Activated naive CD4-positive, alpha-beta T cell treated with anti-CD3 and anti-CD28 coated beads, Interleukin-2, amount 50 U/mL, for 72 hours (primary cell): ENCODE measurements at regions not wholly inside any gene's neighbourhood (a gene's known extent, or its start where the extent isn't known, plus 50 kb on each side); places are given as distances from the start of the nearest gene placed in this dataset.

Experiments
- ATAC-seq, 2 donors: fragments of 150-1000 bp; cut with Tn5 transposase; 2 replicates each; pipeline ENCODE4 v1.10.0; 2021; ENCODE audit warnings: mild to moderate bottlenecking in 2 of 2, moderate library complexity in 2 of 2
- DNase-seq, 2 donors: peaks; one replicate each; pipeline ENCODE4 v3.0.0; 2021 to 2022; ENCODE audit warnings: low spot score in 2 of 2
- H3K27ac Mint-ChIP-seq, 2 donors: one replicate each; pipeline ENCODE4 v1.8.0; 2022; ENCODE audit warnings: mild to moderate bottlenecking in 2 of 2, mixed read lengths in 2 of 2
- H3K36me3 Mint-ChIP-seq, 2 donors: one replicate each; pipeline ENCODE4 v1.8.0; 2022; ENCODE audit warnings: mixed read lengths in 2 of 2
- H3K9me3 Mint-ChIP-seq, 2 donors: one replicate each; pipeline ENCODE4 v1.8.0; 2022; ENCODE audit warnings: mixed read lengths in 2 of 2

- Mint-ChIP-seq H3K36me3 (no peaks in the 10 kb centered on the region), H3K9me3 (no peaks in the 10 kb centered on the region), H3K27ac (no peak overlapping the region)
- DNase-seq = no peak
- no peak for ATAC-seq
Observed at GRCh38 chr10:78757344-78757925, 311.3 kb upstream of the ZMIZ1 start.

GRCh38 chr10:78758176-78758575, 310.6 kb upstream of the ZMIZ1 start:
- DNase-seq = no peak
- no peak for ATAC-seq
- no peak overlapping the region for H3K27ac Mint-ChIP-seq
- no peaks in the 10 kb centered on the region for H3K9me3 Mint-ChIP-seq
- H3K36me3 Mint-ChIP-seq = no peaks in the 10 kb centered on the region

- no peak for DNase-seq
- H3K27ac Mint-ChIP-seq = peak overlapping the region in 1 of 2 donors; percentile 36
- H3K36me3 Mint-ChIP-seq = no peaks in the 10 kb centered on the region
- ATAC-seq = no peak
- no peaks in the 10 kb centered on the region for H3K9me3 Mint-ChIP-seq
Observed at GRCh38 chr10:78759456-78760120, 309.2 kb upstream of the ZMIZ1 start.

- DNase-seq (no peak), ATAC-seq (no peak)
- Mint-ChIP-seq H3K9me3 (no peaks in the 10 kb centered on the region), H3K27ac (peak overlapping the region in 1 of 2 donors; percentile 45), H3K36me3 (no peaks in the 10 kb centered on the region)
Observed at GRCh38 chr10:78760463-78761310, 308.1 kb upstream of the ZMIZ1 start.

GRCh38 chr10:78761311-78761781, 307.4 kb upstream of the ZMIZ1 start:
- DNase-seq = no peak
- H3K9me3 Mint-ChIP-seq = no peaks in the 10 kb centered on the region

GRCh38 chr10:78762086-78762630, 306.6 kb upstream of the ZMIZ1 start:
- Mint-ChIP-seq H3K27ac (no peak overlapping the region), H3K36me3 (no peaks in the 10 kb centered on the region), H3K9me3 (no peaks in the 10 kb centered on the region)
- ATAC-seq (no peak), DNase-seq (no peak)

More at GRCh38 chr10:78761311-78761781, 307.4 kb upstream of the ZMIZ1 start:
- peak overlapping the region in 1 of 2 donors; percentile 45 for H3K27ac Mint-ChIP-seq
- no peaks in the 10 kb centered on the region for H3K36me3 Mint-ChIP-seq
- ATAC-seq = no peak

- H3K36me3 Mint-ChIP-seq = no peaks in the 10 kb centered on the region
- no peaks in the 10 kb centered on the region for H3K9me3 Mint-ChIP-seq
- ATAC-seq (no peak), DNase-seq (no peak)
- peak overlapping the region; percentile 46 to 95 for H3K27ac Mint-ChIP-seq
Observed at GRCh38 chr10:78763234-78763633, 305.5 kb upstream of the ZMIZ1 start.

- Mint-ChIP-seq H3K9me3 (no peaks in the 10 kb centered on the region), H3K27ac (peak overlapping the region; percentile 46 to 95), H3K36me3 (no peaks in the 10 kb centered on the region)
- ATAC-seq (peak; percentile 69 to 92), DNase-seq (peak in 1 of 2 donors; percentile 65)
Observed at GRCh38 chr10:78763651-78764395, 304.9 kb upstream of the ZMIZ1 start.

- peak overlapping the region in 1 of 2 donors; percentile 95 for H3K27ac Mint-ChIP-seq
- ATAC-seq (no peak), DNase-seq (no peak)
- no peaks in the 10 kb centered on the region for H3K9me3 Mint-ChIP-seq
- no peaks in the 10 kb centered on the region for H3K36me3 Mint-ChIP-seq
Observed at GRCh38 chr10:78764436-78764835, 304.3 kb upstream of the ZMIZ1 start.

GRCh38 chr10:78764846-78765430, 303.8 kb upstream of the ZMIZ1 start:
- Mint-ChIP-seq H3K27ac (peak overlapping the region in 1 of 2 donors; percentile 9), H3K9me3 (no peaks in the 10 kb centered on the region), H3K36me3 (no peaks in the 10 kb centered on the region)
- ATAC-seq (no peak), DNase-seq (no peak)

GRCh38 chr10:78765726-78766335, 302.9 kb upstream of the ZMIZ1 start:
- no peak for DNase-seq
- no peaks in the 10 kb centered on the region for H3K9me3 Mint-ChIP-seq
- no peak for ATAC-seq

GRCh38 chr10:78766603-78767002, 302.2 kb upstream of the ZMIZ1 start:
- DNase-seq (no peak), ATAC-seq (no peak)
- H3K27ac Mint-ChIP-seq = no peak overlapping the region
- no peaks in the 10 kb centered on the region for H3K9me3 Mint-ChIP-seq
- no peaks in the 10 kb centered on the region for H3K36me3 Mint-ChIP-seq

More at GRCh38 chr10:78765726-78766335, 302.9 kb upstream of the ZMIZ1 start:
- H3K27ac Mint-ChIP-seq = no peak overlapping the region
- no peaks in the 10 kb centered on the region for H3K36me3 Mint-ChIP-seq

- no peak for ATAC-seq
- Mint-ChIP-seq H3K36me3 (no peaks in the 10 kb centered on the region), H3K27ac (no peak overlapping the region), H3K9me3 (no peaks in the 10 kb centered on the region)
- no peak for DNase-seq
Observed at GRCh38 chr10:78768041-78768835, 300.5 kb upstream of the ZMIZ1 start.

- ATAC-seq = no peak
- Mint-ChIP-seq H3K36me3 (no peaks in the 10 kb centered on the region), H3K27ac (no peak overlapping the region), H3K9me3 (no peaks in the 10 kb centered on the region)
- DNase-seq = no peak
Observed at GRCh38 chr10:78768876-78769275, 299.9 kb upstream of the ZMIZ1 start.

GRCh38 chr10:78769526-78769925, 299.2 kb upstream of the ZMIZ1 start:
- Mint-ChIP-seq H3K9me3 (no peaks in the 10 kb centered on the region), H3K36me3 (no peaks in the 10 kb centered on the region), H3K27ac (peak overlapping the region in 1 of 2 donors; percentile 53)
- DNase-seq (no peak), ATAC-seq (no peak)
